ENCODE measurements at regions not wholly inside any gene's neighbourhood (a gene's known extent, or its start where the extent isn't known, plus 50 kb on each side); places are given as distances from the start of the nearest gene placed in this dataset.
"Not testable (repeated sequence)": the region's sequence is repeated elsewhere in the genome, so short reads cannot be mapped to it uniquely, and the experiment has no call there.

DNA sequence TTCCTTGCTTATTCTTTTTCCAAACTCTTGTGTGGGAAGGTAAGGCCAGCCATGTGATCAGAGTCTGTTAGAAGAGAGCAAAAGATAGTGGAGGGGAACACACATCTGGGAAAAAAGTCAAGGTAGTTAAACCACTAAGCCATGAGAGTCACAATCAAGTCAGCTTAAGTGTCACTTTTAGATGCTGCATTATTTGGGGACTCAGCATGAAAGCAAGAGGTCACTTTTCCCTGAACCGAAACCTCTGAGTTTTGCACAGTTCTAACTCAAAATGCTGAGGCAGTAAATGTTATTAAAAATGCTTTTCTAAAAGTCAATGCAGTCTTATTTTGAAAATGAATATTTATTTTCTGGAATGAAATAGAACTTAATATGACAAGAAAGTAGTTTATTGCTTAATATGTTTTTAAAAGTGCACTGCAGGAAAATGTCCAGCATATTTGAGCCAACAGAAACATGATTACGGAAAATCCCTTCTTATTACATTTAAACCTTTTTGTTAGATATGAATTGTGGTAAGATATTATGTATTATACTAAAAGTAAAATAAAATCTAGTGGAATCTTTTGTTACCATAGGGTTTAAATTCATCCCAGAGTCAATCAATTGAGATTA lies 69.3 kb downstream of the RBM11 start:
- H3K23ac ChIP-seq (ENCODE audit: low read length): no peak overlapping the region
- H2BK12ac ChIP-seq (ENCODE audit: low read length): no peak overlapping the region
- no CpG with 5 or more reads among the region's 2 CpGs for WGBS (ENCODE audit: extremely low coverage, insufficient coverage, insufficient read length)

DNA sequence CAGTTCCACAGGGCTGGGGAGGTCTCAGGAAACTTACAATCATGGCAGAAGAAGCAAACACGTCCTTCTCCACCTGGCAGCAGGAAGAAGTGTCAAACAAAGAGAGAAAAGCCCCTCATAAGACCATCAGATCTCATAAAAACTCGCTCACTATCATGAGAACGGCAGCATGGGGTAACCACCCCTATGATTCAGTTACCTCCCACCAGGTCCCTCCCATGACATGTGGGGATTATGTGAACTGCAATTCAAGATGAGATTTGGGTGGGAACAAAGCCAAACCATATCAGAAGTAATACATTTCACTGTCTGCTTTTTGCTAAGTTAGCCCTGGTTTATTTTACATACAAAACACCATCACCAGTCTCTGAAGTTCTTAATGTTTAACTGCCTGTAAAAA lies 68.5 kb downstream of the RBM11 start:
- H3K23ac ChIP-seq (ENCODE audit: low read length): no peak overlapping the region
- no peak overlapping the region for H2BK120ac ChIP-seq (ENCODE audit: insufficient read depth, low read length, poor library complexity)
- H3K4me3 ChIP-seq (ENCODE audit: low read depth, low read length): no peak overlapping the region
- H3K79me1 ChIP-seq (ENCODE audit: low read length): no peaks in the 10 kb centered on the region
- H3K79me2 ChIP-seq (ENCODE audit: control insufficient read depth, insufficient read depth, low read length, poor library complexity): no peaks in the 10 kb centered on the region
- no peaks in the 10 kb centered on the region for H3K9me3 ChIP-seq (ENCODE audit: insufficient read depth, low read depth, low read length)
- no peak overlapping the region for H3K9ac ChIP-seq (ENCODE audit: low read length)
- no peak overlapping the region for H3K4me2 ChIP-seq (ENCODE audit: low read length)
- peaks cover 0 to 2% of the 10 kb centered on the region in 2 experiments for H3K4me1 ChIP-seq (ENCODE audit: control insufficient read depth in 1 of 2, insufficient read depth in 2 of 2, low read length in 2 of 2)
- no peaks in the 10 kb centered on the region for H3K27me3 ChIP-seq (ENCODE audit: insufficient read depth, low read length)
- no peak overlapping the region for H4K12ac ChIP-seq (ENCODE audit: low read depth, low read length)
- no peak overlapping the region for H3K4ac ChIP-seq (ENCODE audit: low read depth, low read length)
- no peak overlapping the region for H3K27ac ChIP-seq (ENCODE audit: low read depth, low read length)
- no peak overlapping the region for H2BK12ac ChIP-seq (ENCODE audit: low read length)
- no peak overlapping the region for H4K91ac ChIP-seq (ENCODE audit: low read depth, low read length)
- H3K18ac ChIP-seq (ENCODE audit: low read length): no peak overlapping the region
- no CpG with 5 or more reads among the region's 3 CpGs for WGBS (ENCODE audit: extremely low coverage, insufficient coverage, insufficient read length)
- no peak overlapping the region for H2AK5ac ChIP-seq (ENCODE audit: low read length)
- H3K36me3 ChIP-seq (ENCODE audit: control insufficient read depth in 1 of 2, insufficient read depth in 2 of 2, low read length in 2 of 2): no peaks in the 10 kb centered on the region
- no peak overlapping the region for H4K8ac ChIP-seq (ENCODE audit: low read depth, low read length)
- H2BK5ac ChIP-seq (ENCODE audit: low read depth, low read length, poor library complexity): no peak overlapping the region
- no peak overlapping the region for H2AFZ ChIP-seq (ENCODE audit: insufficient read depth, low read length, poor library complexity)
- DNase-seq: no peak
- H3K14ac ChIP-seq (ENCODE audit: low read length): no peak overlapping the region

More for the DNA sequence above, 69.3 kb downstream of the RBM11 start:
- Histone ChIP-seq H4K8ac (ENCODE audit: low read depth, low read length) (no peak overlapping the region), H2AK5ac (ENCODE audit: low read length) (no peak overlapping the region), H3K36me3 (ENCODE audit: control insufficient read depth in 1 of 2, insufficient read depth in 2 of 2, low read length in 2 of 2) (no peaks in the 10 kb centered on the region), H3K4ac (ENCODE audit: low read depth, low read length) (no peak overlapping the region), H2BK120ac (ENCODE audit: insufficient read depth, low read length, poor library complexity) (no peak overlapping the region), H3K4me2 (ENCODE audit: low read length) (no peak overlapping the region), H4K91ac (ENCODE audit: low read depth, low read length) (no peak overlapping the region), H3K14ac (ENCODE audit: low read length) (no peak overlapping the region), H3K27me3 (ENCODE audit: insufficient read depth, low read length) (no peaks in the 10 kb centered on the region), H2BK5ac (ENCODE audit: low read depth, low read length, poor library complexity) (no peak overlapping the region), H3K4me1 (ENCODE audit: control insufficient read depth in 1 of 2, insufficient read depth in 2 of 2, low read length in 2 of 2) (peaks cover 0 to 2% of the 10 kb centered on the region in 2 experiments), H3K18ac (ENCODE audit: low read length) (no peak overlapping the region), H3K4me3 (ENCODE audit: low read depth, low read length) (no peak overlapping the region), H3K27ac (ENCODE audit: low read depth, low read length) (no peak overlapping the region), H3K9me3 (ENCODE audit: insufficient read depth, low read depth, low read length) (no peaks in the 10 kb centered on the region), H3K79me1 (ENCODE audit: low read length) (no peaks in the 10 kb centered on the region), H2AFZ (ENCODE audit: insufficient read depth, low read length, poor library complexity) (no peak overlapping the region), H3K9ac (ENCODE audit: low read length) (no peak overlapping the region), H3K79me2 (ENCODE audit: control insufficient read depth, insufficient read depth, low read length, poor library complexity) (no peaks in the 10 kb centered on the region), H4K12ac (ENCODE audit: low read depth, low read length) (no peak overlapping the region)
- DNase-seq: no peak

- not testable (repeated sequence) for H3K4me3 ChIP-seq (ENCODE audit: low read depth, low read length); H2AFZ ChIP-seq (ENCODE audit: insufficient read depth, low read length, poor library complexity); H2BK12ac ChIP-seq (ENCODE audit: low read length); H3K79me1 ChIP-seq (ENCODE audit: low read length); H3K4ac ChIP-seq (ENCODE audit: low read depth, low read length); H4K8ac ChIP-seq (ENCODE audit: low read depth, low read length); H3K79me2 ChIP-seq (ENCODE audit: control insufficient read depth, insufficient read depth, low read length, poor library complexity); H4K12ac ChIP-seq (ENCODE audit: low read depth, low read length); H3K14ac ChIP-seq (ENCODE audit: low read length); H3K27me3 ChIP-seq (ENCODE audit: insufficient read depth, low read length); H3K9ac ChIP-seq (ENCODE audit: low read length); H2AK5ac ChIP-seq (ENCODE audit: low read length); H4K91ac ChIP-seq (ENCODE audit: low read depth, low read length); H3K9me3 ChIP-seq (ENCODE audit: insufficient read depth, low read depth, low read length); H3K4me1 ChIP-seq (ENCODE audit: control insufficient read depth in 1 of 2, insufficient read depth in 2 of 2, low read length in 2 of 2); H3K18ac ChIP-seq (ENCODE audit: low read length); H3K36me3 ChIP-seq (ENCODE audit: control insufficient read depth in 1 of 2, insufficient read depth in 2 of 2, low read length in 2 of 2); H3K23ac ChIP-seq (ENCODE audit: low read length); H3K27ac ChIP-seq (ENCODE audit: low read depth, low read length); H2BK120ac ChIP-seq (ENCODE audit: insufficient read depth, low read length, poor library complexity); H2BK5ac ChIP-seq (ENCODE audit: low read depth, low read length, poor library complexity)
- no CpG with 5 or more reads among the region's 11 CpGs for WGBS (ENCODE audit: extremely low coverage, insufficient coverage, insufficient read length)
- peak; percentile 25 to 43 for DNase-seq
- peak overlapping the region; percentile 48 for H3K4me2 ChIP-seq (ENCODE audit: low read length)
Measured at GRCh38 chr21:14281188-14281900, 65.4 kb downstream of the RBM11 start.

All from trophoblast cell (in vitro differentiated cells and primary cell).